Hematopoietic multipotent progenitor cell (in vitro differentiated cells): ENCODE measurements at regions not wholly inside any gene's neighbourhood (a gene's known extent, or its start where the extent isn't known, plus 50 kb on each side); places are given as distances from the start of the nearest gene placed in this dataset. TPM values are rescaled to one million over a fixed set of nuclear protein-coding genes. Genes with fewer than 3 reads are reported as not detected.
A peak's percentile ranks its signal among the peaks of the same experiment; 100 is the strongest.
"Not testable (repeated sequence)": the region's sequence is repeated elsewhere in the genome, so short reads cannot be mapped to it uniquely, and the experiment has no call there.

ENCODE experiments used
- DNase-seq, 3 donors: peaks; one replicate each; pipeline ENCODE4 v3.0.0-alpha.2; 2011 to 2015; ENCODE audit warnings: low read depth in 2 of 3, low spot score in 2 of 3
- small RNA-seq: library from RNA; depleted of rRNA; stranded (forward); fragments of <200 nt; gene quantifications from one replicate; pipeline ENCODE3, GENCODE V24; 2012

GRCh38 chr1:223992456-223993246 lies 121.3 kb upstream of the FBXO28 start:
- DNase-seq, result peak; percentile 98 to 100 (median 99)

GRCh38 chr1:223991297-223991857 lies 122.5 kb upstream of the FBXO28 start:
- not testable (repeated sequence) for DNase-seq

DNA sequence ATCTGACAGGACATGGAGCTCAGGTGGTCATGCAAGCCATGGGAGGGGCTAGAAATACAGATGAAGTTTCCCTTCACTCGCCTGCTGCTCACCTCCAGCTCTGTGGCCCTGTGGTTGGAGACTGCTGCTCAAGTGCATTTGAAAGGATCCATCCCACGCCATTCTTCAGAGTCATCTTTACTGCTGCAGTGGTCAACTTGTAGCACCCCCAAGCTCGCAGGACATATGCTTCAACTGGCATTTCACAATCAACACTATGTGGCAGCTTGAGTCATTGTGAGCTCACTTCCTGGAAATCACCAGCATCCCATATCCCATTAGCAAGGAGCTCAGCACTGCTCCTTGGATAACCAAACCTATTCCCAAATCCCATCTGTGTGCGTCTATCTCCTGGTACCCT lies 116.2 kb upstream of the TP53BP2 start:
- not testable (repeated sequence) for DNase-seq

DNA sequence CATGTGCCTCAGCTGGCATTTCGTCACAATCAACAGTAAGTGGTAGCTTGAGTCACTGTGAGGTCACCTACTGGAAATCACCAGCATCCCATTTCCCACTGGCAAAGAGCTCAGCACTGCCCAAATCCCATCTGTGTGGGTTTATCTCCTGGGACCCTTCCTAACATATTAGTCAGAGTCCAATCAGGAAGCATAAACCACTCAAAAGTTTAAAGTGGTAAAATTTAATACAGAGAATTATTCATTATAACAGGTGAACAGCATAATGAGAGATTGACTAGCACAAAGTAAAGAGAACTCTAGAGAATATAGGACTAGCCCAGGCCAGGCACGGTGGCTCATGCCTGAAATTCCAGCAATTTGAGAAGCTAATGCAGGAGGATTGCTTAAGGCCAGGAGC lies 107.1 kb upstream of the TP53BP2 start:
- not testable (repeated sequence) for DNase-seq

DNA sequence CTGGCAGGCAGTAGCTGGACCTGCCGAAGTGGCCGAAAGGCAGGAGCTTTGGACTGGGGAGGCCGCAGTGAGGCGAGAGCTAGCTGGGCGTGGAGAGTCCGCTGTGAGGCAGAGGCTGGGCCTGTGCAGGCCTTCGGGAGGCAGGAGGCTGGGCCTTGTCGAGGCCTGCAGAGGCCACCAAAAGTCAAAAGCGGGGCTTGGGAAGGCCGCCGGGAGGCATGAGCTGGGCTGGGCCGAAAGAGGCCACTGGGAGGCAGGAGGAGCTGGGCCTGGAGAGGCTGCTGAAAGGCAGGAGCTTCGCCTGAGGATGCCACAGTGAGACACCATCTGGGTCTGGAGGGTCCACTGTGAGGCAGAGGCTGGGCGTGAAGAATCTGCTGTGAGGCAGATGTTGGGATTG lies 105.8 kb upstream of the TP53BP2 start:
- not testable (repeated sequence) for DNase-seq

DNA sequence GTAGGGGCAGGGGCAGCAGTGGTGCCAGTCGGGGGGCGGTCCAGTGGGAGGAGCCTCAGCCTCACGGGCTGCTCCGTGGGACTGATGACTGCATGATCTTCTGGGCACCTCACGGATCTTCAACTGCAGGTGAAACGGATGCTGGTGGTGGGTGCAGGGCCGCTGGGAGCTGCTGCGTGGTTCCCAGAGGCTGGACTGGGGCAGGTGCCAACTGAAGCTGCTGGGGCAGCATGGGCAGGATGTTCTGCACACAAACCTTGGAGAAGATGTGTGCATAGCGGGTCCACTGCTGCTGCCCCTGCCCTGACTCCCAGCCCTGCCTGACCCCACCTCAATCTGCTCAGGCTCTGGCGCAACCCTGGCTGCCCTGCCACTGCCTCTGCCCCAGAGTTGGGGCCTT lies 104.2 kb upstream of the TP53BP2 start:
- DNase-seq, result not testable (repeated sequence)

- DNase-seq, result not testable (repeated sequence)
These were observed 102.3 kb upstream of the TP53BP2 start for GRCh38 chr1:223948041-223948440.

GRCh38 chr1:223936592-223936991 lies 90.8 kb upstream of the TP53BP2 start:
- not testable (repeated sequence) for DNase-seq

DNA sequence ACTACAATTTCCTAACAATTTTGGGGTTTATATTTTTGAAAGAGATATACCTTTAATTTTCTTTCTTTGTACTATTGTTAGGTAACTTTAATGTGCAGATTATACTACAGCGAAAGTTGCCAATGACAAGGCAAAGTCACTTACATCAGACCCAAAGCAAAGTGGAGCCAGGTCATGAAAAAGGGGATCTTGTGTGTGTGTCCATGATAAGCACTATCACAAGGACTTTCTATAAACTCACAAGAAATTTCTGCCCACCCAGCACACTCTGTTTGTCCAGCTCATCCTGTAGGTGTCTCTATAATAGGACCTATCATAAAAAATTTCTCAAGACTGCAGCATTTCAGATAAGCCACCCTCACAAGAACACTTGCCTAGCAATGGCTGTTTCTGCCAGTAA lies 85.7 kb upstream of the TP53BP2 start:
- not testable (repeated sequence) for DNase-seq

GRCh38 chr1:223920805-223921204 lies 75.1 kb upstream of the TP53BP2 start:
- DNase-seq, result not testable (repeated sequence)

GRCh38 chr1:223915476-223915875 lies 69.7 kb upstream of the TP53BP2 start:
- DNase-seq, result not testable (repeated sequence)

- not testable (repeated sequence) for DNase-seq
These were observed 68.0 kb upstream of the TP53BP2 start for GRCh38 chr1:223913715-223914114.

GRCh38 chr1:223907943-223908587 lies 62.3 kb upstream of the TP53BP2 start:
- not testable (repeated sequence) for DNase-seq

- DNase-seq, result not testable (repeated sequence)
These were observed 57.5 kb upstream of the TP53BP2 start for GRCh38 chr1:223903221-223903620.

GRCh38 chr1:223899775-223900174 lies 54.0 kb upstream of the TP53BP2 start:
- not testable (repeated sequence) for DNase-seq

DNA sequence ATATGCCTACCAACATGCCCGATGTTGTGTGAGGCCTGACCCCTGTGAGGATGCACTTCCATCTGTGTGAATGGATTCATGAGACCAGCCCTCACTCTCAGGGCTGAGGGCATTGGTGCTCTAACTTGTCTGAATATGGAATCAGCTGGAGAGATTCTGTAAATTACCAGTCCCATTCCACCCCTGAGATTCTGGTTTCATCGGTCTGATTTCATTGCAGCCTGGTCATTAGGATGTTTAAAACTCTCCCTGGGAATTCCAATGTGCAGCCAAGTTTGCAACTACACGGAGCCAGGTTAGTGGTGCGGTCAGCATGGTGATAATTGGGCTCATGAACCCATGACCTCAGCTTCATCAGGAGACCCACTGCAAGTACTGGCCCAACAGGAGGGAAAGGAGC lies 51.4 kb upstream of the TP53BP2 start:
- DNase-seq, result not testable (repeated sequence)

- not testable (repeated sequence) for DNase-seq
These were observed 50.2 kb upstream of the TP53BP2 start for GRCh38 chr1:223895950-223896349.

Small RNA genes in the stretch of these regions (small RNA-seq; reads per million reads assigned to genes)
- gene RNU6-1319P, result not detected
